Stimulated activated memory B cell treated with anti-CD40 and anti-IgM and Interleukin-4, amounts not matched to agents 10 μg/mL and 1 μg/mL and 100 μg/mL, for 72 hours (primary cell): ENCODE measurements at regions not wholly inside any gene's neighbourhood (a gene's known extent, or its start where the extent isn't known, plus 50 kb on each side); places are given as distances from the start of the nearest gene placed in this dataset.

Source experiments
- ATAC-seq: fragments of 150-1000 bp; cut with Tn5 transposase; 2 replicates; pipeline ENCODE4 v1.10.0; 2021
- H3K27ac Mint-ChIP-seq: one replicate; pipeline ENCODE4 v1.8.0; 2022; ENCODE audit warnings: mild to moderate bottlenecking, mixed read lengths
- H3K27me3 Mint-ChIP-seq: one replicate; pipeline ENCODE4 v1.8.0; 2022; ENCODE audit warnings: mixed read lengths
- H3K36me3 Mint-ChIP-seq: one replicate; pipeline ENCODE4 v1.8.0; 2022; ENCODE audit warnings: mixed read lengths
- H3K4me1 Mint-ChIP-seq: one replicate; pipeline ENCODE4 v1.8.0; 2022; ENCODE audit warnings: mixed read lengths
- H3K4me3 Mint-ChIP-seq: one replicate; pipeline ENCODE4 v1.8.0; 2022; ENCODE audit warnings: mild to moderate bottlenecking, moderate library complexity, mixed read lengths
- H3K9me3 Mint-ChIP-seq: one replicate; pipeline ENCODE4 v1.8.0; 2022; ENCODE audit warnings: mixed read lengths

- no peak overlapping the region for H3K27ac Mint-ChIP-seq
- no peak overlapping the region for H3K4me3 Mint-ChIP-seq
- no peaks in the 10 kb centered on the region for H3K36me3 Mint-ChIP-seq
- H3K4me1 Mint-ChIP-seq: peaks cover 5% of the 10 kb centered on the region
- H3K27me3 Mint-ChIP-seq: peaks cover 9% of the 10 kb centered on the region
- H3K9me3 Mint-ChIP-seq: peaks cover 12% of the 10 kb centered on the region
- no peak for ATAC-seq
Observed at GRCh38 chr5:155068616-155069100, 55.1 kb downstream of the KIF4B start.

DNA sequence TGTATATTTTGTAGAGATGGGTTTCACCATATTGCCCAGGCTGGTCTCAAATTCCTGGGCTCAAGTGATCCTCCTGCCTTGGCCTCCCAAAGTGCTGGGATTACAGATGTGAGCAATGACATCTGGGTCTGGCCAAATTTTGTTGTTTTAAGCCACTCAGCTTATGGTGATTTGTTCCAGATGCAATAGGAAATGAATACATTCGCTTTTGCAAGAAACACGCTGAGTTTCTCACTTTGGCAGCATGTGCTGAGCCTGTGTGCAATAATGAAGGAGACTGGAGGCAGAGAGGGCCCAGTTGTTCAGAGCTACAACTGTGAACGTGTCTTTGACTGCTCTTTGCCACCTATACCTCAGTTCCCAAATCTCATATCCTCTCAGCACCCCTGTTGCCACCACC is 56.4 kb downstream of the KIF4B start:
- Mint-ChIP-seq H3K4me1 (no peaks in the 10 kb centered on the region), H3K27me3 (peaks cover 9% of the 10 kb centered on the region), H3K27ac (no peak overlapping the region), H3K4me3 (no peak overlapping the region), H3K36me3 (no peaks in the 10 kb centered on the region), H3K9me3 (peaks cover 12% of the 10 kb centered on the region)
- no peak for ATAC-seq

GRCh38 chr5:155070781-155071180 is 57.2 kb downstream of the KIF4B start:
- Mint-ChIP-seq H3K36me3 (no peaks in the 10 kb centered on the region), H3K4me3 (no peak overlapping the region), H3K4me1 (no peaks in the 10 kb centered on the region)

DNA sequence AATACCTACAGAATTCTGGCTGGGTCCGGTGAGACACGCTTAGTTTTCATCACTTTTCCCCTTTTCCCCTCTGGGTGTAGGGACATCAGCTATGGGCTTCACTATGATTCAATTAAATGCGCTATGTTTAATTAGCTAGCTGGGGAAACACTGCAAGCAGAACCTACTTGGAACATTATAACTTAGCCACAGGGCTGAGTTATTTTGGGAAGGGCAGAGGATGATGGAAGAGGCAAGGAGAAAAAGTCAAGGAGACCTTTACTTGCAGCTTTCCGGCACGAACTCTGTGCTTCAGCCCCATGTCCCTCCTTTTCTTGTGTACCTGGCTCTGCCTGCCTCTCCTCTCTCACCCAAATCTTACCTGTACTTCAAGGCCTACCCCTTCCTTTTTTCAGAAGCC is 62.8 kb downstream of the KIF4B start:
- Mint-ChIP-seq H3K9me3 (peaks cover 10% of the 10 kb centered on the region), H3K4me1 (no peaks in the 10 kb centered on the region), H3K36me3 (no peaks in the 10 kb centered on the region), H3K4me3 (no peak overlapping the region), H3K27me3 (peaks cover 16% of the 10 kb centered on the region), H3K27ac (no peak overlapping the region)
- no peak for ATAC-seq

More at GRCh38 chr5:155070781-155071180, 57.2 kb downstream of the KIF4B start:
- ATAC-seq: no peak
- H3K9me3 Mint-ChIP-seq: peaks cover 12% of the 10 kb centered on the region
- H3K27ac Mint-ChIP-seq: no peak overlapping the region
- H3K27me3 Mint-ChIP-seq: peaks cover 8% of the 10 kb centered on the region

DNA sequence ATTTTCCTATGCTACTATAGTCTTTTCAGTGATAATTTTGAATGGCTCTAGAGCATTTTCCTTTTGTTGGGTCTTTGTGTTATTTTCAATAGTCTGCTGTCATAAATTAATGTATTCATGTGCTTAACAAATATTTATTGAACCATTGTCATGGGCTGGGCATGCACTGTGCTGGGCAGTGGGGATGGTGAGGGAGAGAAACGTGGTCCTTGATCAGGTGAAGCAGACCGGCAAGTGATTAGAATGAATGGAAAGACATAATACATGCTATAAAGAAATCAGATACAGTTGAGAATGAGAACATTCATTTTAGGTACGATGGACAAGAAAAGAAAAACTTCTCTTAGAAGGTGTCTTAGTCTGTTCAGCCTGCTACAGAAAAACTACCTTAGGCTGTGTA is 66.1 kb downstream of the KIF4B start:
- Mint-ChIP-seq H3K27me3 (peaks cover 16% of the 10 kb centered on the region), H3K9me3 (peaks cover 5% of the 10 kb centered on the region), H3K4me3 (no peak overlapping the region), H3K27ac (no peak overlapping the region), H3K36me3 (no peaks in the 10 kb centered on the region), H3K4me1 (no peaks in the 10 kb centered on the region)
- ATAC-seq: no peak

DNA sequence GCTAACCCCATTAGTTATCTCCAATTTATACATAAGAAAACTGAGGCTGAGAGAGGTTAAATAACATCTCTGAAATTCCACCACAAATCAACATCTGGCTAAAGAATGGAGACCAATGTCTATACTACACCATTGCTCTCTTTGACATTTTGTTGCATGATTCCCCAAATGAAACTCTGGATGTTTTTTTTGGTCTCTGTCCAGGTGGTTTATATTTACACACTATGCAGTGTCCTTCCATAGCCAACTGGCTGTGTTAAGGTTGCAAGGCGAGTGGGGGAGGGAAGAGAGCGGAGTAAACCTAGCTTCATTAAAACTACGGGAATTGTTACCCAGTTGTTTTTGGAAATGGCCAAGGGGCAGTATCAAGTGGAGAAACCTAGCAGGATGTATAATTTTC is 67.2 kb downstream of the KIF4B start:
- no peak overlapping the region for H3K27ac Mint-ChIP-seq
- H3K9me3 Mint-ChIP-seq: peaks cover 5% of the 10 kb centered on the region
- no peaks in the 10 kb centered on the region for H3K4me1 Mint-ChIP-seq
- ATAC-seq: no peak
- no peak overlapping the region for H3K4me3 Mint-ChIP-seq
- no peaks in the 10 kb centered on the region for H3K36me3 Mint-ChIP-seq
- H3K27me3 Mint-ChIP-seq: peaks cover 16% of the 10 kb centered on the region

DNA sequence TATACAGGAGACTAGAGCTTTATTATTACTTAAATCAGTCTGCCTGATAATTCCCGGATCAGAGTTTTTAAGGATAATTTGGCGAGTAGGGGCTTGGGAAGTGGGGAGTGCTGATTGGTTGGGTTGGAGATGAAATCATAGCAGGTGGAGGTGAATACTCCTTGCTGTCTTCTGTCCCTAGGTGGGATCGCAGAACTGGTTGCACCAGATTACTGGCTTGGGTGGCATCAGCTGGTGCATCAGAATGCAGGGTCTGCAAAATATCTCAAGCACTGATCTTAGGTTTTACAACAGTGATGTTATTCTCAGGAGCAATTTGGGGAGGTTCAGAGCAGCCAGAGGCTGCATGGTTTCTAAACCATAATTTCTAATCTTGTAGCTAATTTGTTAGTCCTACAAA is 68.1 kb downstream of the KIF4B start:
- H3K27me3 Mint-ChIP-seq: peaks cover 16% of the 10 kb centered on the region
- no peaks in the 10 kb centered on the region for H3K4me1 Mint-ChIP-seq
- H3K27ac Mint-ChIP-seq: no peak overlapping the region
- H3K9me3 Mint-ChIP-seq: peaks cover 5% of the 10 kb centered on the region
- no peak overlapping the region for H3K4me3 Mint-ChIP-seq
- no peak for ATAC-seq
- H3K36me3 Mint-ChIP-seq: no peaks in the 10 kb centered on the region

DNA sequence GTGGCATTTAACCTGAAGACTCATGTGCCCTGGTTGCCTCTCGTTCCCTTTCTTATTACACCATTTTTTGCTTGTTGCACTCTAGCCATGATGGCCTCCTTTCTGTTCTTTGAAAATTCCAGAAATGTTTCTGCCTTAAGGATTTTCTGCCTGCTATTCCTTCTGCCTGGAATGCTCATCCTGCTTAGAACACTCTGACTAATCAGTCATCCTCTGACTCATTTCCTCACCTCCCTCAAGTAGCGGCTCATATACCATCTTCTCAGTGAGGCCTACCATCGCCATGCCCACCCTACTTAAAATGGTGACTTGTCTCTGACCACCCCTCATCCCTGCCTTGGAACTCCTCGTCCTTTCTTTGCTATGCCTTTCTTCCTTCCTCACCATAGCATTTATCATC is 68.8 kb downstream of the KIF4B start:
- H3K4me3 Mint-ChIP-seq: no peak overlapping the region
- H3K27me3 Mint-ChIP-seq: peaks cover 14% of the 10 kb centered on the region
- peaks cover 5% of the 10 kb centered on the region for H3K9me3 Mint-ChIP-seq
- ATAC-seq: no peak
- H3K4me1 Mint-ChIP-seq: no peaks in the 10 kb centered on the region
- H3K36me3 Mint-ChIP-seq: no peaks in the 10 kb centered on the region
- H3K27ac Mint-ChIP-seq: no peak overlapping the region

DNA sequence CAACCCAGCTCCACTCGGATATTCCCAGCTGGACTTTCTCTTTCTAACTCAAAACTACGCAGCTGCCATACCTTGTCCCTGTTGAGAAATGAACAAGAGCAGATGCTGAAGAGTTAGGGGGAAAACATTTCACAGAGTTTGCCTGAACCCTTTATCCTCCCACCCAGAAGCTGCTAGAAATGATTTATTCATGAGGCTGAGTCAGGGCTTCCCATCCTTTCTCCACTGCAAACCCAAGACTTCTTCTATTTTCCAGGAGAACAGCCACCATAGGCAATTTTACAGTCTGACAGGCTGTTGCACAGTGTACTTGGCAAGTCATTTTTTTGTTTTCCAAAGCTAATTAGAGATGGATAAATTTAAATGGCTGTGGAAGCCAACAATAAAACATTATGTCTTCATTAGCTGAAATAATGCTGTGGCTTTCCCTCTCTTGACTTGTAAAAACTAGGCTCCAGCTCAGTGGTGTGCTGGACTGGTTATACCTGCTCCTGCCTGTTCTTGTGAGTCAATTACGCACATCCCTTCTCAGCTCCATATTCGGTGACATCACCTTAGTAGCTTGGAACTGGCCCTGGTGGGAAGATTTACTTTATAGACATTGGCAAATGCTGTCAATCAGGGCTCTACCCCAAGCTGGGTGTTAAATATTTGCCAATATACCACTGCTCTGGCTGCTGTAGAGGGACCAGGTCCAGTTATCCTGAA is 71.9 kb downstream of the KIF4B start:
- peaks cover 25% of the 10 kb centered on the region for H3K27me3 Mint-ChIP-seq
- peaks cover 11% of the 10 kb centered on the region for H3K9me3 Mint-ChIP-seq
- no peaks in the 10 kb centered on the region for H3K4me1 Mint-ChIP-seq
- no peak overlapping the region for H3K4me3 Mint-ChIP-seq
- no peaks in the 10 kb centered on the region for H3K36me3 Mint-ChIP-seq
- no peak overlapping the region for H3K27ac Mint-ChIP-seq
- no peak for ATAC-seq

- H3K27ac Mint-ChIP-seq: no peak overlapping the region
- no peaks in the 10 kb centered on the region for H3K36me3 Mint-ChIP-seq
- H3K4me1 Mint-ChIP-seq: no peaks in the 10 kb centered on the region
- peaks cover 11% of the 10 kb centered on the region for H3K9me3 Mint-ChIP-seq
- ATAC-seq: no peak
- no peak overlapping the region for H3K4me3 Mint-ChIP-seq
- H3K27me3 Mint-ChIP-seq: peaks cover 25% of the 10 kb centered on the region
Observed at GRCh38 chr5:155087036-155087435, 73.5 kb downstream of the KIF4B start.

GRCh38 chr5:155088811-155089210 is 75.3 kb downstream of the KIF4B start:
- peaks cover 6% of the 10 kb centered on the region for H3K9me3 Mint-ChIP-seq
- no peaks in the 10 kb centered on the region for H3K36me3 Mint-ChIP-seq
- no peaks in the 10 kb centered on the region for H3K4me1 Mint-ChIP-seq
- ATAC-seq: no peak
- H3K27ac Mint-ChIP-seq: no peak overlapping the region
- H3K4me3 Mint-ChIP-seq: no peak overlapping the region
- peaks cover 25% of the 10 kb centered on the region for H3K27me3 Mint-ChIP-seq

DNA sequence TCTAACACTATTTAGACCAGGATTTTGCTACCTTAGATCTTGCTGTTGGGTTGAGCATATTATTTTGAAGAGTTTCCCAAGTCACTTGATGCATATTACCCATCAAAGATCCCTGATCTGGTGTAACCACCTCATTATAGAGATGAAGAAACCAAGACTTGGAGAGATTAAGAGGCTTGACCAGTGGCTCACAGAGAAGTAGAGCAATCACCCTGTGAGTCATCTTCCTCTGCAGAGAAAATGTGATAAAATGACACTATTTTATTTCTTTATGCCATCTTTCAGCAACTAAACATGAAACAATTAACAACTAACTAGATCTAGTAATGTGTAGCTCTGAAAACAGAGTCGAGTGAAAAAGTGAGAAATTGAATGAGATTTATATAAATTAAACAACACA is 76.1 kb downstream of the KIF4B start:
- Mint-ChIP-seq H3K4me1 (no peaks in the 10 kb centered on the region), H3K27me3 (peaks cover 27% of the 10 kb centered on the region), H3K27ac (no peak overlapping the region), H3K4me3 (no peak overlapping the region), H3K9me3 (peaks cover 6% of the 10 kb centered on the region), H3K36me3 (no peaks in the 10 kb centered on the region)
- no peak for ATAC-seq

DNA sequence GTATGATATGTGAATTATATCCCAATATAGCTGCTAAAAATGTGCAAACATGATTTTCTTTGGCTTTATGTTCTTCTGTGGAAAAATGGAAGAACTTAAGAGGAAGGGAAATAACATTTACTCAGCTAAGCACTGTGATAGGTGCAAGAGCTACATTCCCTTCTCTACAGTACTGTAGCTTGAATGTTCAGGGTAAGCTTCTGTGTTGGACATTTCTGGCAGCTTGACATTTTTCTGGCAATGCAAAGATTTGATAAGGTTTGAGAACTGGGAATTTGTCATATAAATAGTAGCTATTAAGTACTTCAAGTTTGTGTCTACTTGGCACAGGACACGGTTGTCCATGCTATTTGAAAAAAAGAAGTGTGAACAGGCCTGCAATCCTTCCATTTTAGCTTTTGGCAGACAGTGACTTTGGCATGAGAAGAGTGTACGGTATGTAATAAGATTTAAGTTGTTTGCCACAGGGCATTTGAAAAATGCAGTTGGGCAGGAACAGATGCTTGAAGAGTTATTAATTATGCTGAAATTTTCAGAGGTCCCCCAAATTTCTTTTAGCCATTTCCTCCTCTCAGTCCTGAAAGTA is 77.6 kb downstream of the KIF4B start:
- peaks cover 35% of the 10 kb centered on the region for H3K27me3 Mint-ChIP-seq
- no peak for ATAC-seq

GRCh38 chr5:155091768-155092717 is 78.5 kb downstream of the KIF4B start:
- no peak for ATAC-seq
- no peaks in the 10 kb centered on the region for H3K36me3 Mint-ChIP-seq
- H3K4me1 Mint-ChIP-seq: no peaks in the 10 kb centered on the region
- H3K27me3 Mint-ChIP-seq: peaks cover 35% of the 10 kb centered on the region
- no peak overlapping the region for H3K27ac Mint-ChIP-seq
- peaks cover 6% of the 10 kb centered on the region for H3K9me3 Mint-ChIP-seq
- H3K4me3 Mint-ChIP-seq: no peak overlapping the region

More for the DNA sequence above, 77.6 kb downstream of the KIF4B start:
- H3K36me3 Mint-ChIP-seq: no peaks in the 10 kb centered on the region
- no peaks in the 10 kb centered on the region for H3K4me1 Mint-ChIP-seq
- H3K4me3 Mint-ChIP-seq: no peak overlapping the region
- H3K9me3 Mint-ChIP-seq: peaks cover 6% of the 10 kb centered on the region
- no peak overlapping the region for H3K27ac Mint-ChIP-seq

- Mint-ChIP-seq H3K36me3 (no peaks in the 10 kb centered on the region), H3K9me3 (peaks cover 6% of the 10 kb centered on the region), H3K4me1 (no peaks in the 10 kb centered on the region), H3K27me3 (peaks cover 20% of the 10 kb centered on the region), H3K4me3 (no peak overlapping the region), H3K27ac (no peak overlapping the region)
- ATAC-seq: no peak
Observed at GRCh38 chr5:155094455-155094854, 80.9 kb downstream of the KIF4B start.
